MM.1S (cell line): ENCODE measurements at regions not wholly inside any gene's neighbourhood (a gene's known extent, or its start where the extent isn't known, plus 50 kb on each side); places are given as distances from the start of the nearest gene placed in this dataset.

ENCODE experiments used
- CTCF ChIP-seq: fragments of 300-600 bp; sonication (generic); IDR thresholded peaks from 2 replicates; pipeline ENCODE4 v1.5.1; 2016; ENCODE audit warnings: antibody characterized with exemption, low read length, mixed read lengths
- EZH2 ChIP-seq: fragments of 300-600 bp; sonication (generic); optimal IDR thresholded peaks from 2 replicates; pipeline ENCODE3; 2017; ENCODE audit warnings: low read depth, mild to moderate bottlenecking, antibody characterized with exemption, low read length, mixed read lengths

- TF ChIP-seq CTCF (no peak), EZH2 (no peak)
Measured at GRCh38 chr14:58865514-58866281, 227.9 kb downstream of the DACT1 start.
